ENCODE measurements at regions not wholly inside any gene's neighbourhood (a gene's known extent, or its start where the extent isn't known, plus 50 kb on each side); places are given as distances from the start of the nearest gene placed in this dataset.
A peak's percentile ranks its signal among the peaks of the same experiment; 100 is the strongest.

DNA sequence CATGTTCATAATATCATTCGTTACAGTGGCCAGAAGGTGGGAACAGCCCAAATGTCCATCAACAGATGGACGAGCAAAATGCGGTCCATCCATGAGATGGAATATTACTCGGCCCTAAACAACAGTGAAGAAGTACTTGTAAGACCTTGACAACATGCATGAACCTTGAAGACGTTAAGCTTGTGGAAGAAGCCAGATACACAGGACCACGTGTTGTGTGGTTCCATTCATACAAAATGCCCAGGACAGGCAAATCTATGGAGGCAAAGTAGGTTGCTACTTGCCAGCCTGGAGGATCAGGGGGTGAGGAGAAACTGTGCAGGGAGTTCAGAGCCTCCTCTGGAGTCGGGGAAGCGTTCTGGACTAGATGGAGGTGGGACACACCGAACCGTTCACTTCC lies 207.1 kb downstream of the ERMARD start:
- Histone ChIP-seq H3K4me3 (no peak overlapping the region), H3K4me1 (peaks cover 0 to 15% (median 10%) of the 10 kb centered on the region in 4 donors), H3K27ac (no peak overlapping the region), H3K9me3 (no peaks in the 10 kb centered on the region), H3K27me3 (peaks cover 4 to 17% (median 5%) of the 10 kb centered on the region in 3 donors), H3K36me3 (no peaks in the 10 kb centered on the region)
- DNase-seq = no peak
- 90 to 91% methylated on average over 10 of the region's 10 CpGs for WGBS, 2 donors
- intact Hi-C loops (cut with DNase I) = no loop called here
- TF ChIP-seq POLR2AphosphoS5 (IDR thresholded peaks at IDR 0.05) (no peak), POLR2A (IDR thresholded peaks at IDR 0.05) (no peak), EP300 (IDR thresholded peaks at IDR 0.05) (no peak)
- TF ChIP-seq, protein P1, sequence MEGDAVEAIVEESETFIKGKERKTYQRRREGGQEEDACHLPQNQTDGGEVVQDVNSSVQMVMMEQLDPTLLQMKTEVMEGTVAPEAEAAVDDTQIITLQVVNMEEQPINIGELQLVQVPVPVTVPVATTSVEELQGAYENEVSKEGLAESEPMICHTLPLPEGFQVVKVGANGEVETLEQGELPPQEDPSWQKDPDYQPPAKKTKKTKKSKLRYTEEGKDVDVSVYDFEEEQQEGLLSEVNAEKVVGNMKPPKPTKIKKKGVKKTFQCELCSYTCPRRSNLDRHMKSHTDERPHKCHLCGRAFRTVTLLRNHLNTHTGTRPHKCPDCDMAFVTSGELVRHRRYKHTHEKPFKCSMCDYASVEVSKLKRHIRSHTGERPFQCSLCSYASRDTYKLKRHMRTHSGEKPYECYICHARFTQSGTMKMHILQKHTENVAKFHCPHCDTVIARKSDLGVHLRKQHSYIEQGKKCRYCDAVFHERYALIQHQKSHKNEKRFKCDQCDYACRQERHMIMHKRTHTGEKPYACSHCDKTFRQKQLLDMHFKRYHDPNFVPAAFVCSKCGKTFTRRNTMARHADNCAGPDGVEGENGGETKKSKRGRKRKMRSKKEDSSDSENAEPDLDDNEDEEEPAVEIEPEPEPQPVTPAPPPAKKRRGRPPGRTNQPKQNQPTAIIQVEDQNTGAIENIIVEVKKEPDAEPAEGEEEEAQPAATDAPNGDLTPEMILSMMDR (IDR thresholded peaks at IDR 0.05) = no peak

DNA sequence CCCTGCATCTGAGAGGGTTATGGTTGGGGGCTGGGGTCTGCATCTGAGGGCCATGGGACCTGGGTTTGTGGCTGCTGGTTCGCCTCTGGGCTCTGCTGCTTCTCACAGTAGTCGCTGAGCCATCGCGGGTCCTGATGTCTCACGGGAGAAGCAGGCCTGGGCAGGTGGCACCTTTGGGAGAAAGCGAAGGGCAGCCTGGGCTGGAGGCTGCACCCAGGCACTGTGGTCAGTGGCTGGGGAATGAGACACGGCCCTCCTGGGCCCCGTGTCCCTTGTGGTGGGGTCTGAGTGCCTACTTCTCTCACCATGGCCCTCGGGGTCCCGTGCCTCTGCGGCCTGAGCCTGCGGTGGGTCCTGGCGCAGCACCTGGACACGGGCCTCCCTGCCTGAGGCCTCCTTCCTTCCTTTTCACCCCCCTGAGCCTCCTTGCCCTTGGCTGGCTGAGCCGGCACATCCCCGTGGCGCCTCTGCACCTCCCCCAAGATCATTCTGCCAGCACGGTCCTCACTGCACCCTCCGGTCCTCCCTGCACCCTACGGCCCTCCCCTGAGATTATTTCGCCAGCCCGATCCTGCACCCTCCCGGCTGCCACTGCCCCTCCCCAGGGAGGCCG lies 206.0 kb downstream of the ERMARD start:
- peak; percentile 62 for DNase-seq
- Histone ChIP-seq H3K9me3 (no peaks in the 10 kb centered on the region), H3K36me3 (no peaks in the 10 kb centered on the region), H3K27ac (no peak overlapping the region), H3K27me3 (peaks cover 4 to 17% (median 5%) of the 10 kb centered on the region in 3 donors), H3K4me3 (no peak overlapping the region), H3K4me1 (peaks cover 0 to 13% (median 9%) of the 10 kb centered on the region in 4 donors)
- intact Hi-C loops (cut with DNase I) = no loop called here
- TF ChIP-seq EP300 (IDR thresholded peaks at IDR 0.05) (no peak), POLR2AphosphoS5 (IDR thresholded peaks at IDR 0.05) (no peak), POLR2A (IDR thresholded peaks at IDR 0.05) (no peak)
- TF ChIP-seq, protein P1 (IDR thresholded peaks at IDR 0.05) = no peak
- 85 to 87% methylated on average over 24 of the region's 24 CpGs for WGBS, 2 donors

DNA sequence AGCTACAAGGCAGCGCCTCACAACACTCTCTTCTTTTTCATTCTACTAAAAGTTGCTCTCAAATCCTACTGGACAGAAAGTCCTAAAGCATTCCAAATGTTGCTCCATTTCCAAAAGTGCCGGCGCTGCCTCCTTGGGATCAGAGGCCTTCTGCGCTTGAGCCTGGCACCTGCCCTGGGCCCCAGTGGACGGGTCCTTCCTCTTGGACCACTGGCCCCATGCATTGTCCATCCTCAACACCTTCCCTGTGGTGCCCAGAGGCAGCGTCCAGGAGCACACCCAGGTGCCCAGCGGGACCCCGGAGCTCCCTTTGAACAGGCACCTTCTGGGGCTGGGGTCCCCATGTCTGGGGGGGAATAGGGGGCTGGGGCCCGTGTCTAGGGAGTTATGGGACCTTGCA lies 205.2 kb downstream of the ERMARD start:
- TF ChIP-seq EP300 (IDR thresholded peaks at IDR 0.05) = no peak
- TF ChIP-seq POLR2A (IDR thresholded peaks at IDR 0.05) = no peak
- TF ChIP-seq, protein P1 (IDR thresholded peaks at IDR 0.05) = no peak
- TF ChIP-seq POLR2AphosphoS5 (IDR thresholded peaks at IDR 0.05) = no peak
- no peak overlapping the region for H3K4me3 ChIP-seq
- no peak overlapping the region for H3K27ac ChIP-seq
- H3K36me3 ChIP-seq = no peaks in the 10 kb centered on the region
- WGBS, 2 donors = 85 to 86% methylated on average over 9 of the region's 9 CpGs
- H3K9me3 ChIP-seq = no peaks in the 10 kb centered on the region
- intact Hi-C loops (cut with DNase I) = no loop called here
- peaks cover 0 to 7% (median 1%) of the 10 kb centered on the region in 4 donors for H3K4me1 ChIP-seq
- peak; percentile 52 for DNase-seq
- peaks cover 0 to 12% (median 5%) of the 10 kb centered on the region in 3 donors for H3K27me3 ChIP-seq

DNA sequence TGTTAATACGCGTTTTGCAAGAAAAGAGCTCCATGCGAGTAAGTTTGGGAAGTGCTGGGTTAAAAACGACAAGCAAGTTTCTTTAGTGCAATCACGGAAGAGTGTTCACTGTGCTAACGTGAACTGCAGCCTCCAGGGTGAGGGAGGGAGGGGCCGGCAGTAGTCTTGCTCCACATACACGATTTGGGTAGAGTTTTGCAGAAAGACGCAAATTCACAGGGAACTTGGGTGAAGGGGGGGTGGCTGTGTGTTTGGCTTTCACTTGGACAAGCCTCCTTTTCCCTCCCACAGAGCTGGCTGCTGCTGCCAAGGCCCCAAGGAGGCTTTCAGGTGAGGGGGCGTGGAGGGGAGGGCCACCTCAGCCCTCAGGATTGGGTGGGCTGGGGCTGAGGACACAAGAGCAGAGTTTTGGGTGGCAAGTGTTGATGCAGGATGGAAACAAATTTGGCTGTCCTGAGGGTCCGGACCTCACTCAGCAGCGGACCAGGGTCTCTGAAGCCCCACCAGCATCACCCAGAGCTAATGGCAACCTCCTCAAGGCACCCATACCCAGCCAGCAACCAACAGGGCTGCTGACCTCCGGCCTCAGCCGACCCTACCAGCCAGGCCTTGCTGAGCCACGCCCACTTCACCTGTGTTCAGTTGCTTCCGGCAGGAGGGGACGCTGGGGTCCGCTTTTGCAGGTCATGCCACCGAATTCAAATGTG lies 204.5 kb downstream of the ERMARD start:
- DNase-seq = peak; percentile 61
- Histone ChIP-seq H3K4me3 (no peak overlapping the region), H3K27ac (no peak overlapping the region), H3K27me3 (peaks cover 0 to 6% (median 5%) of the 10 kb centered on the region in 3 donors), H3K36me3 (no peaks in the 10 kb centered on the region), H3K9me3 (no peaks in the 10 kb centered on the region), H3K4me1 (peaks cover 0 to 3% (median 0%) of the 10 kb centered on the region in 4 donors)
- WGBS, 2 donors = 62 to 71% methylated on average over 19 of the region's 19 CpGs
- TF ChIP-seq POLR2A (IDR thresholded peaks at IDR 0.05) (no peak), POLR2AphosphoS5 (IDR thresholded peaks at IDR 0.05) (no peak), EP300 (IDR thresholded peaks at IDR 0.05) (no peak)
- TF ChIP-seq, protein P1 (IDR thresholded peaks at IDR 0.05) = no peak
- intact Hi-C loops (cut with DNase I) = no loop called here
